ENCODE measurements at regions not wholly inside any gene's neighbourhood (a gene's known extent, or its start where the extent isn't known, plus 50 kb on each side); places are given as distances from the start of the nearest gene placed in this dataset.
A peak's percentile ranks its signal among the peaks of the same experiment; 100 is the strongest.
"Not testable (repeated sequence)": the region's sequence is repeated elsewhere in the genome, so short reads cannot be mapped to it uniquely, and the experiment has no call there.

DNA sequence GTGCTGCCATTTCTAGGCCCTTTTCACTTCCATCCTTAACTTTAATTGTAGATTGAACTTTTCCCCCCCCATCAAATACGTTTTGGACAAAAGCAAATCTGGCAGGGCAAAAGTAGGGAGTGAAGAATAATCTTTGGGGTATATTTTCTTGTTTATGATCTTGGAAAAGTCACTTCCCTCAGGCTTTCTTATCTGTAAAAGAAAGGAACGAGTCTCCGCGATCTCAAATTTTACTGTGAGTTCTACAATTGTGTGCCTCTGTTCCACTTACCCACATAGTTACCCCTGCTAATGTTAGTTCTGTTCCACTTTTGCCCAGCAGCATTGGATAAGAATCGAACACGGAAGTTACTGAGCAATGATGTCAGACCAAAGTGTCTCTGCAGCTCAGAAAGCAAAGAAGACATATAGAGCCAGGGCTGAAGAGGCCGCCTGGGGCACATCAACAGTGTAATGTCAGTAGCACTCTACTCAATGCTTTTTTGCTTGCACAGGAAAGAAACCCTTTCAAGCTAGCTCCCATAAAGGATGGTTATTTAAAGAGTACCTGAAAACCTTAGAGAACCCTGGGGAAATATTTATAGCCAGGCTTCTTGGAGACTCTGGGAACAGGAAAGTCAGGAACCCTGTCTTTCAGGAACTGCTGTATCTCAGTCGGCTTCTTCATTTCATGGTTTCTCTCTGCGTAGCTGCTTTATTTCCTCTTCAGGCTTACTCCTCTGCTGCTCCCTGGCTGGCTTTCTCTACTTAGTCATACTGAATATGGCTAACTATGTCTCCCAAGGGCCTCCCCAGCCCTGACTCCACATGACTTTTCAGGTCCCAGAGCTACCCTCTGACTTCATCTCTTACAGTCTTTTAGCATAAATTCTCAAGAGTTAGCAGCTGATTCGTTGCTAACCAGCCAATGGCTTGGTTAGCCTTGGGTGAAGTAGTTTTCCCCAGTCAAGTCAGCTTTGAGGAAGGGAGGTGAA lies 123.7 kb upstream of the FAM3C start:
- peak; percentile 70 to 88 (median 86) for DNase-seq

DNA sequence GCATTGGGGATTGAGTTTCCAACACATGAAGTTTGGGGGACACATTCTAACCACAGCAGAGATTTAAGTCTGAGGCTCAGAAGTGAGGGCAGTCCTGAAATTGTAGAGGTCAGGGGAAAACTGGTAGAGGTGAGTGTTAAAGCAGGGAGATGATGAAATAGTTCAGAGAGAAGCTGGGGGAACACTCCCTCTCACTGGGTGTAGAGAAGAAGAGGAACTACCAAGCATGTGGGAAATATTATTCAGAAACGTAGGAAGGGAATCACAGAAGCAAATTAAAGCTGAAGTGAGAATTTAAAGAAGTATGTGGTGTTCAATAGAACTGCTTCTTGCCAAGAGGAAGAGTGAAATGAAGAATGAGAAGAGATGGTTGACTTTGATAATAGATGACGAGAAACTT lies 121.5 kb upstream of the FAM3C start:
- peak; percentile 44 to 56 (median 51) for DNase-seq

DNA sequence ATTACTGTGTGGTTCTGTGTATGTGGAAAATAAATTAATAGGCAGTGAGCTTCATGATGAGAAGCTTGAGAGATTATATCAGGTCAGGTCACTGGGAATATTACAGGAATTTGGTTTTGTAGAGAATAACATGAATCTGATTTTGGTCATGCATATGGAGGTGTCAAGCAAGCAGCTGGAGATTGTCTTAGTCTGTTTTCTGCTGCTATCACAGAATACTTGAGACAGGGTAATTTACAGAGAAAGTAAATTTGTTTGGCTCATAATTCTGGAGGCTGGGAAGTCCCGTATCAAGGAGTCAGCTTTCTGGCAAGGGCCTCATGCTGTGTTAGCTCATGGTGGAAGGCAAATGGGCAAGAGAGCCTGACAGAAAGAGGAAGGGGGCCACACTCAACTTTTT lies 120.7 kb upstream of the FAM3C start:
- peak; percentile 10 to 28 (median 14) for DNase-seq

DNA sequence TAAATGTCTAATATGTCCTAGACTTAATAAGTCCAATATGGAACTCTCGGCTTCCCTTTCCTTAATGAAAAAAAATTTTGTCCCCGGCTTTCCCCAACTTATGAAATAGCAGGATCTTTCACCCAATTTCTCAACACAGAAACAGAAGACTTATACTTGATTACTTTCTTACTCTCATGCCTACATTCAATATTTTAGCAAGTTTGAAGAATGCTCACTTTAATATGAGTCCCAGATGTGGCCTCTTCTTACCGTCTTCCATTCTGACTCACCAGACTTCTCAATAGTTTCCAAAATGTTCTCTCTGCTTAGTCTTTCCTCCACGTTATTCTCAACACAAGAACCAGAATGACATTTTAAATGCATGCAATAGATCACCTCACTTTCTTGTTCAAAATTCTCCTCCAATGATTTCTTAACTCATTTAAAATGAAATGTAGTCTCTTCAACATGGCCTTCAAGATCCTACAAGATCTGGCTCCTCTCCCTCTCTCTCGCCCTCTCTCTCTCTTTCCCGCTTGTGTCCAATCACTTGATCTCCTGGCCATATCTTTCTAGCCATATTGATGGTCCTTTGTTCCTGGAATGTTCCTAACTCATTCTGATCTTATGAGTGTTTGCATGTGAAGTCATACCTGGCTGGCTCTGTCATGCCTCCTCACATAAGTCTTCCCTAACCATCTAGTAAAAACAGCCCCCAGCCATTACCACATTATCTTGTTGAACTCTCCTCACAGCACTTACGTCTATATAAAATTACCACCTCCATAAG lies 119.7 kb upstream of the FAM3C start:
- DNase-seq, result no peak

GRCh38 chr7:121515229-121515628 lies 119.1 kb upstream of the FAM3C start:
- no peak for DNase-seq

- no peak for DNase-seq
These were observed 117.0 kb upstream of the FAM3C start for GRCh38 chr7:121513105-121513504.

- DNase-seq, result no peak
These were observed 114.9 kb upstream of the FAM3C start for GRCh38 chr7:121510858-121511482.

DNA sequence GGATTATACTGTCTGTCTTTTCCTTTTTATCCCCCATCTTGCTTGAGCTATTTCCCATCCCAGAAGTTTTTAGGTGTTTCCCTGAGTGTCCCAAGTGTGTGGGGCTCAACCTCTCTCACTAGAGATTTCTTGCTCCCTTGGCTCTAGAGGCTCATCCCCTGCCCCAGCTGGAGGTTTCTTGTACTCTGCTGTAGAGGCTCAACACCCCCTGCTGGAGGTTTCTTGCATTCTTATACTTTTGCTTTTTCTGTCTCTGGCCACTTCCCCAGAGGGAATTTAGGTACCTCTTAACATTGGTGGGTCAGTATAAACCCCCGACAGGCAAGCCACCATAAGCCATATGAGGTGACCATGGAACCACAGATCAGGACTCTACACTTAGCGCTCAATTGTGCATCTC lies 114.2 kb upstream of the FAM3C start:
- no peak for DNase-seq

DNA sequence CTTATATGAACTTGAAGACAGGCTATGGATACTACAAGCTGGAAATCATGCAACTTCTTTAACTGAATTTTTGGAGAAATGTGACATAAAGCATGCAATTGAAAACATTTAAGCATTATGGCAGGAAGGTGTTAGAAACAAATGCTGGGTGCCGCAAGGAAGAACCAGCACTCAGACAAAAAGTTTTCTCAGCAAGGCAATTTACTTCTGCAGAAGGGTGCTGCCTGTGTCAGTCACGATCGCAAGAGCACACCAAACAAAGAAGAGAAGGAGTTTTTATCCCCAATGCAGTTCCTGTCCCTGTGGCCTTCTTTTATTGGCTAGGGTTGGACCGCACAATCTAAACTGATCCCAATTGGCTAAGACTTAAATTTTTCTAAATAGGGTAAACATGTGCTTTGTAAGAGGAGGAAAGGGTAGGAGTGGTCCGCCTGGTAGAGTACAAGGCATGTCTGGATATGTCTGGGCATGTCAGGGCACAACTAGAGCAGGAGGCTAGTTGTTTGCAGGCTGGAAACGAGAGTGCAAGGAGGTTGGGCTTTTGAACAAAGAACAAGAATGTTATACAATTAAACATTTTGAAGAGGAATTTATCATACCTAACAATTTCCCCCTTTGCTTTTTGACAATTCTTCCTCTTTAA lies 109.6 kb upstream of the FAM3C start:
- no peak for DNase-seq

DNA sequence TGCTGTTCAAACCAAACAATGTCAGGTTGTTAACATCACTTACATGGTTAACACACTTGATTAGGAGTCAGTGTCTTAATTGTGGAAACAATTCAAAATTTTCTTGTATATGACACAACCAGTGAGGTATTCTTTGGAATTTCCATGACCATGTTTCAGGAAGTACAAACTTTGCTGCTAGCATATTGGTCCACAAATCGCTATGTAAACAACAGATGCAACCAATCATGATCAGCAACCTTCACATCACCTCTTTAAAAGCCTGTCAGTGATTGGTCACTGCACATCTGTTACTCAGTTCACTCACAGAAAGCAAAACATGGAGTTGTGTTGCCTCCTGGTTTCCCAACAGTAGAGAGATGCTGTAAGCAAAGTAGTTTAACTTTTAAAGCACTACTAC lies 108.9 kb upstream of the FAM3C start:
- peak; percentile 4 to 45 (median 20) for DNase-seq

GRCh38 chr7:121504482-121504881 lies 108.4 kb upstream of the FAM3C start:
- no peak for DNase-seq

DNA sequence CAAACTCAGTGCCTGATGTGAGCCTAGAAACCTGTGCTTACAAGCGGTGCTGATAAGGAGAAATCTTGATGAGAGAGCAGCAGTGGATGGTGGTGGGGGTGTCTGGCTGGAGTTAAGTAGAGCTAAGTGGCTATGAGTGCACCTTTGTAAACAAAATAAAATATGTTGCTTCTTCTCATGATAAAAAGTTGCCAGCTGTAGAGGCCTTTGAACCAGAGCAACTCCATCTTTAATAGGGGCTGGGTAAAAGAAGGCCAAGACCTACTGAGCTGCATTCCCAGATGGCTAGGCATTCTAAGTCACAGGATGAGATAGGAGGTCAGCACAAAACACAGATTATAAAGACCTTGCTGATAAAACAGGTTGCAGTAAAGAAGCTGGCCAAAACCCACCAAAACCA lies 107.6 kb upstream of the FAM3C start:
- DNase-seq, result no peak

- no peak for DNase-seq
These were observed 106.9 kb upstream of the FAM3C start for GRCh38 chr7:121503039-121503438.

GRCh38 chr7:121501566-121501965 lies 105.5 kb upstream of the FAM3C start:
- no peak for DNase-seq

DNA sequence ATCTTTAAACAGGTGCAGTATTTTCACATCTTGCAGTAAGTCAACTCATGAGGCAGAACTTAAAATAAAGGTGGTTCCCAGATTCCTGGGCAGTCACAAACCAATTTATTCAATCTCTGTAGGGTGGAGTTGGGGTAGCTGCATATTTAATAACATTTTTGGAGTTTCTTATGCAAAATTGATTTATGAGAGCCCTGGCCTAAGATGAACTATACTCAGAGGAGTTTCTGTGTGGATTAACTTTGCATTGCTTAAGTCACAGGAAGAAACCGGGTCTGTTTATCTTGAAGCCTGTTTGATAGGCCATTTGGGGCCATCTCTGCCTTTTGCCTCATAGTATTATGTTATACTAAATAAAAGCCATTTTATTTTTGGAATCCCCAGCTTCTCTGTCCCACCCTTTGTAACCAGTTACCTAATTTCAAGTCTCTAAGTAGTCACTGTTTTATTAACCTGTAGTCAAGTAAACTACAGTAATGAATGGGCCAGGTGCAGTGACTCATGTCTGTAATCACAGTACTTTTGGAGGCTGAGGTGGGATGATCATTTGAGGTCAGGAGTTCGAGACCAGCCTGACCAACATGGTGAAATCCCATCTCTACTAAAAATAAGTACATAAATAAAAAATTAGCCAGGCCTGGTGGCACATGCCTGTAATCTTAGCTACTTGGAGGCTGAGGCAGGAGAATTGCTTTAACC lies 104.4 kb upstream of the FAM3C start:
- DNase-seq, result no peak

- no peak for DNase-seq
These were observed 103.5 kb upstream of the FAM3C start for GRCh38 chr7:121499624-121500023.

DNA sequence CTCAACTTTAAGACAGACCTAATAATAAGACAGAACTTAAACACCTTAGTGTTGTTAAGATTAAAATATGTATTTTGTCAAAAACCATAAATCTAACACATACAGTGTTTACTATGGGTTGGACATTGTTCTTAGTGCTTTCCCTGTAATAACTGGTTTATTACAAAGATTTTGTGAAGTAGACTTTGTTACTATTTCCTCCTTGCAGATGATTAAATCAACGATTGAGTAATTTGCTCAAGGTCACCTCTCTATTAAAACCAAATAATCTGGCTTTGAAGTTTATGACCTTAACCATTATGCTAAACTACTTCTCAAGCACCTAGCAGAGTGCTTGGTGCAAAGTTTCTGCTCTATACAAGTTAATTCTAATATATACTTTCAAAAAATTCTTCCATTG lies 102.7 kb upstream of the FAM3C start:
- DNase-seq, result no peak

DNA sequence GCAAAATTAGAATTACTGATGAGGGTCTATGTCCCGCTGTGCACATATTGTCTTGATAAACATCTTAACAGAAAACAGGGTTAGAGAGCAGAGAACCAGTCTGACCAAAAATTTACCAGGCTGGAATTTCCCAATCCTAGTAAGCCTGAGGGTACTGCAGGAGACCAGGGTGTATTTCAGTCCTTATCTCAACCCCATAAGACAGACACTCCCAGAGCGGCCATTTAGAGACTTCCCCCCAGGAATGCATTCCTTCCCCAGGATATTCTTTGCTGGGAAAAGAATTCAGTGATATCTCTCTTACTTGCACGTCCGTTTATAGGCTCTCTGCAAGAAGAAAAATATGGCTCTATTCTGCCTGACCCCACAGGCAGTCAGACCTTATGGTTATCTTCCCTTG lies 101.4 kb upstream of the FAM3C start:
- DNase-seq, result not testable (repeated sequence)

GRCh38 chr7:121494516-121494915 lies 98.4 kb upstream of the FAM3C start:
- no peak for DNase-seq

DNA sequence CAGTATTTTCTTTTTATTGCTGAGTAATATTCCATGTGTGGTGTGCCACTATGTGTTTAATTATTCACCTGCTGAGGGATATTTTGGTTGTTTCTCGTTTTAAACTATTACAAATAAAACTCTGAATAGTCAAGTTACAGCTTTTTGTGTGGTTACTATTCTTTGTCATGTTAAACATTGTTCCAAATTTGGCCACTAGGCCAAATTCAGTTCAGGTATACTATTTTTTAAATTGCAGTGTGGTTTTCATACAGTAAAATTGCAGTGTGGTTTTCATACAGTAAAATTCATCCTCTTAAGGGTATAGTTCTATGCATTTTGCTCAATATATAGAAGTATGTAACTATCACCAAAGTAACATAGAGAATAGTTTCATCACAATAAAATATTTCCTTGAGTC lies 97.4 kb upstream of the FAM3C start:
- no peak for DNase-seq

- no peak for DNase-seq
These were observed 94.2 kb upstream of the FAM3C start for GRCh38 chr7:121490309-121490708.

- DNase-seq, result no peak
These were observed 93.3 kb upstream of the FAM3C start for GRCh38 chr7:121489440-121489839.

All from suppressor macrophage treated with lipopolysaccharide for 1 hour (primary cell).